C4-2B (cell line): ENCODE measurements at regions not wholly inside any gene's neighbourhood (a gene's known extent, or its start where the extent isn't known, plus 50 kb on each side); places are given as distances from the start of the nearest gene placed in this dataset.

Experiments used
- ZFX ChIP-seq: fragments of 450-650 bp; IDR thresholded peaks from 2 replicates; pipeline ENCODE4 v1.6.1; 2017
- TF ChIP-seq, protein P1 (sequence below): fragments of 450-650 bp; conservative IDR thresholded peaks from 2 replicates; pipeline ENCODE4 v1.5.1; 2017; ENCODE audit warnings: mild to moderate bottlenecking

- TF ChIP-seq, protein P1, sequence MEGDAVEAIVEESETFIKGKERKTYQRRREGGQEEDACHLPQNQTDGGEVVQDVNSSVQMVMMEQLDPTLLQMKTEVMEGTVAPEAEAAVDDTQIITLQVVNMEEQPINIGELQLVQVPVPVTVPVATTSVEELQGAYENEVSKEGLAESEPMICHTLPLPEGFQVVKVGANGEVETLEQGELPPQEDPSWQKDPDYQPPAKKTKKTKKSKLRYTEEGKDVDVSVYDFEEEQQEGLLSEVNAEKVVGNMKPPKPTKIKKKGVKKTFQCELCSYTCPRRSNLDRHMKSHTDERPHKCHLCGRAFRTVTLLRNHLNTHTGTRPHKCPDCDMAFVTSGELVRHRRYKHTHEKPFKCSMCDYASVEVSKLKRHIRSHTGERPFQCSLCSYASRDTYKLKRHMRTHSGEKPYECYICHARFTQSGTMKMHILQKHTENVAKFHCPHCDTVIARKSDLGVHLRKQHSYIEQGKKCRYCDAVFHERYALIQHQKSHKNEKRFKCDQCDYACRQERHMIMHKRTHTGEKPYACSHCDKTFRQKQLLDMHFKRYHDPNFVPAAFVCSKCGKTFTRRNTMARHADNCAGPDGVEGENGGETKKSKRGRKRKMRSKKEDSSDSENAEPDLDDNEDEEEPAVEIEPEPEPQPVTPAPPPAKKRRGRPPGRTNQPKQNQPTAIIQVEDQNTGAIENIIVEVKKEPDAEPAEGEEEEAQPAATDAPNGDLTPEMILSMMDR = no peak
- no peak for TF ChIP-seq ZFX
Measured at GRCh38 chr13:50435011-50435410, 408.5 kb downstream of the DLEU7 start.
